ENCODE measurements at regions not wholly inside any gene's neighbourhood (a gene's known extent, or its start where the extent isn't known, plus 50 kb on each side); places are given as distances from the start of the nearest gene placed in this dataset.

- TF ChIP-seq PBX3 (IDR thresholded peaks at IDR 0.05) (no peak), CTCF (IDR thresholded peaks at IDR 0.05) (no peak), ESRRA (IDR thresholded peaks at IDR 0.05; ENCODE audit: borderline replicate concordance, low read length) (no peak), MAZ (IDR thresholded peaks at IDR 0.05; ENCODE audit: borderline replicate concordance, low read depth, low read length) (no peak), CHD4 (IDR thresholded peaks at IDR 0.05; ENCODE audit: borderline replicate concordance) (no peak), CBX8 (IDR thresholded peaks at IDR 0.05) (no peak), JUN (IDR thresholded peaks at IDR 0.05) (no peak), SMC3 (IDR thresholded peaks at IDR 0.05) (no peak), POLR2A (IDR thresholded peaks at IDR 0.05; ENCODE audit: low read length) (no peak), USF2 (IDR thresholded peaks at IDR 0.05) (no peak), NR3C1 (IDR thresholded peaks at IDR 0.05) (no peak), CBX2 (IDR thresholded peaks at IDR 0.05; ENCODE audit: borderline replicate concordance, low read depth) (no peak)
Observed at GRCh38 chr11:116093065-116093464, 588.9 kb upstream of the CADM1 start.
